Kidney (tissue), 13 donors: ENCODE measurements at regions not wholly inside any gene's neighbourhood (a gene's known extent, or its start where the extent isn't known, plus 50 kb on each side); places are given as distances from the start of the nearest gene placed in this dataset.
A peak's percentile ranks its signal among the peaks of the same experiment; 100 is the strongest.
"Not testable (repeated sequence)": the region's sequence is repeated elsewhere in the genome, so short reads cannot be mapped to it uniquely, and the experiment has no call there.

Source experiments
- DNase-seq, 5 donors: peaks; one replicate each; pipeline ENCODE4 v3.0.0-alpha.2; 2013 to 2020
- FAIRE-seq: peaks from 2 replicates; lab custom pipeline; 2012; peaks lifted over from hg19 to GRCh38; lab: Jason Lieb, UNC
- H3K27ac ChIP-seq, 2 donors: one replicate each; pipeline ENCODE4 v1.7.0; 2013; ENCODE audit warnings: low read depth in 2 of 2, low read length in 2 of 2, inconsistent platforms in 1 of 2
- H3K27me3 ChIP-seq: one replicate; pipeline ENCODE4 v1.7.1; 2013; ENCODE audit warnings: low read length, inconsistent platforms; ENCODE audit not compliant: control insufficient read depth, insufficient read depth
- H3K36me3 ChIP-seq, 3 donors: one replicate each; pipeline versions ENCODE4 v1.7.0 to v1.7.1; 2013; ENCODE audit warnings: low read length in 3 of 3, control low read depth in 1 of 3, inconsistent platforms in 1 of 3; ENCODE audit not compliant: insufficient read depth in 3 of 3, control insufficient read depth in 2 of 3
- H3K4me1 ChIP-seq, 3 donors: one replicate each; pipeline versions ENCODE4 v1.7.0 to v1.7.1; 2013; ENCODE audit warnings: low read length in 3 of 3, inconsistent platforms in 1 of 3, low read depth in 1 of 3; ENCODE audit not compliant: control insufficient read depth in 2 of 3, insufficient read depth in 2 of 3
- H3K4me3 ChIP-seq, 3 donors: one replicate each; pipeline versions ENCODE4 v1.7.0 to v1.8.1; 2013; ENCODE audit warnings: low read length in 3 of 3, control low read depth in 1 of 3, inconsistent platforms in 1 of 3
- H3K9ac ChIP-seq, 3 donors: one replicate each; pipeline versions ENCODE4 v1.7.0 to v1.7.1; 2013; ENCODE audit warnings: low read length in 3 of 3, control low read depth in 1 of 3, inconsistent platforms in 1 of 3
- H3K9me3 ChIP-seq, 3 donors: one replicate each; pipeline versions ENCODE4 v1.7.0 to v1.7.1; 2013; ENCODE audit warnings: low read length in 3 of 3, control low read depth in 1 of 3, inconsistent platforms in 1 of 3; ENCODE audit not compliant: control insufficient read depth in 2 of 3, insufficient read depth in 1 of 3
- CTCF ChIP-seq: IDR thresholded peaks from 3 replicates; pipeline ENCODE4 v1.5.1; 2012; ENCODE audit warnings: mild to moderate bottlenecking, moderate library complexity, borderline replicate concordance; ENCODE audit not compliant: insufficient read depth; ENCODE audit errors: extremely low read depth
- intact Hi-C: fragments of 100-400 bp; cut with DNase I; formaldehyde crosslinking; loops from one replicate; pipeline ENCODE4 v1.11.1; 2022
- donor health status: control.
- donor health status: control.
- donor health status: control.
- donor health status: control.
- donor health status: control.
- donor health status: DM: yes; HTN: yes; CAD: no.
- donor health status: Normal renal cell carcinoma (clear cell type).

- H3K36me3 ChIP-seq: no peaks in the 10 kb centered on the region
- no peak overlapping the region for H3K27ac ChIP-seq
- no peaks in the 10 kb centered on the region for H3K9me3 ChIP-seq
- intact Hi-C loops: no loop called here
- no peaks in the 10 kb centered on the region for H3K27me3 ChIP-seq
- no peak for TF ChIP-seq CTCF
- H3K9ac ChIP-seq: no peak overlapping the region
- no peaks in the 10 kb centered on the region for H3K4me1 ChIP-seq
- DNase-seq (no peak), FAIRE-seq (no peak)
- no peak overlapping the region for H3K4me3 ChIP-seq
These were observed 51.4 kb downstream of the SLC41A2 start for GRCh38 chr12:104906695-104907094.

GRCh38 chr12:104905446-104905845 is 52.6 kb downstream of the SLC41A2 start:
- H3K27ac ChIP-seq, H3K36me3 ChIP-seq, H3K4me1 ChIP-seq, H3K4me3 ChIP-seq, intact Hi-C loops, DNase-seq, FAIRE-seq, H3K9ac ChIP-seq, H3K27me3 ChIP-seq, H3K9me3 ChIP-seq: not testable (repeated sequence)

GRCh38 chr12:104903648-104904423 is 54.3 kb downstream of the SLC41A2 start:
- FAIRE-seq (no peak), DNase-seq (peak in 2 of 5 donors; percentile 16 to 67)
- Histone ChIP-seq H3K4me1 (no peaks in the 10 kb centered on the region), H3K36me3 (no peaks in the 10 kb centered on the region), H3K9me3 (peaks cover 0 to 4% (median 0%) of the 10 kb centered on the region in 3 donors), H3K27me3 (no peaks in the 10 kb centered on the region), H3K9ac (no peak overlapping the region), H3K4me3 (no peak overlapping the region), H3K27ac (no peak overlapping the region)
- TF ChIP-seq CTCF: no peak
- intact Hi-C loops: no loop called here

GRCh38 chr12:104902125-104902524 is 56.0 kb downstream of the SLC41A2 start:
- Histone ChIP-seq H3K4me1 (no peaks in the 10 kb centered on the region), H3K4me3 (no peak overlapping the region), H3K9ac (no peak overlapping the region), H3K9me3 (peaks cover 0 to 4% (median 0%) of the 10 kb centered on the region in 3 donors), H3K36me3 (no peaks in the 10 kb centered on the region), H3K27me3 (no peaks in the 10 kb centered on the region), H3K27ac (no peak overlapping the region)
- intact Hi-C loops: no loop called here
- TF ChIP-seq CTCF: no peak
- FAIRE-seq: no peak
- DNase-seq: no peak
